Thoracic aorta (tissue), 2 donors: ENCODE measurements at regions not wholly inside any gene's neighbourhood (a gene's known extent, or its start where the extent isn't known, plus 50 kb on each side); places are given as distances from the start of the nearest gene placed in this dataset.

Experiments used
- ATAC-seq: fragments of 150-250 bp; one replicate; pipeline ENCODE4 v1.8.0; 2017; ENCODE audit warnings: low read depth; ENCODE audit not compliant: insufficient number of reproducible peaks, low FRiP score
- DNase-seq: peaks from one replicate; pipeline ENCODE4 v3.0.0-alpha.2; 2020; ENCODE audit warnings: low spot score
- H3K27ac ChIP-seq, 2 donors: fragments of 200-600 bp; sonication (generic); 1 replicate in 1 of 2; 2 replicates in 1 of 2; pipeline ENCODE4 v1.5.1; 2016; ENCODE audit warnings: mild to moderate bottlenecking in 2 of 2, moderate library complexity in 2 of 2
- H3K27me3 ChIP-seq: fragments of 200-600 bp; sonication (generic); replicated peaks from 2 replicates; pipeline ENCODE4 v1.6.0; 2016; ENCODE audit warnings: mild to moderate bottlenecking; ENCODE audit not compliant: insufficient read depth
- H3K36me3 ChIP-seq: fragments of 200-600 bp; sonication (generic); one replicate; pipeline ENCODE4 v1.5.1; 2016
- H3K4me1 ChIP-seq, 2 donors: fragments of 200-600 bp; sonication (generic); 1 replicate in 1 of 2; 2 replicates in 1 of 2; pipeline versions ENCODE4 v1.5.1 to v1.6.0; 2016; ENCODE audit warnings: low read depth in 2 of 2, mild to moderate bottlenecking in 1 of 2; ENCODE audit not compliant: control insufficient read depth in 1 of 2
- H3K4me3 ChIP-seq: fragments of 200-600 bp; sonication (generic); 2 replicates; pipeline ENCODE4 v1.5.1; 2016; ENCODE audit warnings: mild to moderate bottlenecking
- H3K9me3 ChIP-seq: fragments of 200-600 bp; sonication (generic); 2 replicates; pipeline ENCODE4 v1.5.1; 2016
- CTCF ChIP-seq: fragments of 200-600 bp; sonication (generic); IDR thresholded peaks from one replicate; pipeline ENCODE4 v1.5.1; 2019; ENCODE audit warnings: antibody characterized with exemption

GRCh38 chr11:70532731-70533130, 134.4 kb downstream of the CTTN start:
- H3K9me3 ChIP-seq = no peaks in the 10 kb centered on the region
- ATAC-seq (no peak), DNase-seq (no peak)
- no peaks in the 10 kb centered on the region for H3K36me3 ChIP-seq
- no peaks in the 10 kb centered on the region for H3K4me1 ChIP-seq
- H3K27ac ChIP-seq = no peak overlapping the region
- no peaks in the 10 kb centered on the region for H3K27me3 ChIP-seq
- H3K4me3 ChIP-seq = no peak overlapping the region
- no peak for TF ChIP-seq CTCF

- H3K36me3 ChIP-seq = no peaks in the 10 kb centered on the region
- H3K4me3 ChIP-seq = no peak overlapping the region
- no peaks in the 10 kb centered on the region for H3K4me1 ChIP-seq
- no peak for TF ChIP-seq CTCF
- DNase-seq (no peak), ATAC-seq (no peak)
- no peaks in the 10 kb centered on the region for H3K9me3 ChIP-seq
- no peaks in the 10 kb centered on the region for H3K27me3 ChIP-seq
- no peak overlapping the region for H3K27ac ChIP-seq
These were observed 137.1 kb downstream of the CTTN start for GRCh38 chr11:70535191-70535971.

GRCh38 chr11:70536051-70536877, 137.9 kb downstream of the CTTN start:
- no peaks in the 10 kb centered on the region for H3K9me3 ChIP-seq
- no peak for ATAC-seq

GRCh38 chr11:70537576-70538571, 139.5 kb downstream of the CTTN start:
- H3K4me1 ChIP-seq = no peaks in the 10 kb centered on the region
- DNase-seq (no peak), ATAC-seq (no peak)
- no peaks in the 10 kb centered on the region for H3K9me3 ChIP-seq
- H3K36me3 ChIP-seq = no peaks in the 10 kb centered on the region
- H3K27ac ChIP-seq = no peak overlapping the region
- TF ChIP-seq CTCF = no peak
- no peak overlapping the region for H3K4me3 ChIP-seq
- H3K27me3 ChIP-seq = no peaks in the 10 kb centered on the region

More at GRCh38 chr11:70536051-70536877, 137.9 kb downstream of the CTTN start:
- DNase-seq = no peak
- Histone ChIP-seq H3K4me1 (no peaks in the 10 kb centered on the region), H3K27me3 (no peaks in the 10 kb centered on the region), H3K4me3 (no peak overlapping the region), H3K27ac (no peak overlapping the region), H3K36me3 (no peaks in the 10 kb centered on the region)
- TF ChIP-seq CTCF = no peak
